LNCAP (cell line): ENCODE measurements at regions not wholly inside any gene's neighbourhood (a gene's known extent, or its start where the extent isn't known, plus 50 kb on each side); places are given as distances from the start of the nearest gene placed in this dataset.

Experiments
- CTCF ChIP-seq: fragments of 450-650 bp; IDR thresholded peaks from 2 replicates; pipeline ENCODE4 v1.5.1; 2017; ENCODE audit warnings: mild to moderate bottlenecking

- TF ChIP-seq CTCF = no peak
Observed at GRCh38 chr17:33992113-33992512, 263.0 kb upstream of the CCL2 start.

GRCh38 chr17:34000639-34001038 lies 254.4 kb upstream of the CCL2 start:
- TF ChIP-seq CTCF = no peak

GRCh38 chr17:34001246-34001645 lies 253.8 kb upstream of the CCL2 start:
- no peak for TF ChIP-seq CTCF

GRCh38 chr17:34006126-34006525 lies 249.0 kb upstream of the CCL2 start:
- no peak for TF ChIP-seq CTCF

GRCh38 chr17:34008125-34008524 lies 247.0 kb upstream of the CCL2 start:
- no peak for TF ChIP-seq CTCF

GRCh38 chr17:34009912-34010311 lies 245.2 kb upstream of the CCL2 start:
- no peak for TF ChIP-seq CTCF

- no peak for TF ChIP-seq CTCF
Observed at GRCh38 chr17:34010534-34010933, 244.6 kb upstream of the CCL2 start.

- no peak for TF ChIP-seq CTCF
Observed at GRCh38 chr17:34011599-34011998, 243.5 kb upstream of the CCL2 start.
